ENCODE measurements at regions not wholly inside any gene's neighbourhood (a gene's known extent, or its start where the extent isn't known, plus 50 kb on each side); places are given as distances from the start of the nearest gene placed in this dataset.
"Not testable (repeated sequence)": the region's sequence is repeated elsewhere in the genome, so short reads cannot be mapped to it uniquely, and the experiment has no call there.

- DNase-seq = no peak
Measured at GRCh38 chr20:24418731-24419130, 50.7 kb upstream of the SYNDIG1 start.

GRCh38 chr20:24417485-24417884 is 51.9 kb upstream of the SYNDIG1 start:
- DNase-seq = no peak

GRCh38 chr20:24415444-24415843 is 54.0 kb upstream of the SYNDIG1 start:
- DNase-seq = not testable (repeated sequence)

GRCh38 chr20:24411834-24412216 is 57.6 kb upstream of the SYNDIG1 start:
- no peak for DNase-seq

- peak; percentile 89 for DNase-seq
Measured at GRCh38 chr20:24411003-24411833, 58.2 kb upstream of the SYNDIG1 start.

GRCh38 chr20:24407151-24407550 is 62.3 kb upstream of the SYNDIG1 start:
- no peak for DNase-seq

- no peak for DNase-seq
Measured at GRCh38 chr20:24406750-24407149, 62.7 kb upstream of the SYNDIG1 start.

GRCh38 chr20:24406251-24406650 is 63.2 kb upstream of the SYNDIG1 start:
- DNase-seq = no peak

- no peak for DNase-seq
Measured at GRCh38 chr20:24405810-24406209, 63.6 kb upstream of the SYNDIG1 start.

GRCh38 chr20:24403406-24403805 is 66.0 kb upstream of the SYNDIG1 start:
- no peak for DNase-seq

GRCh38 chr20:24402188-24402587 is 67.2 kb upstream of the SYNDIG1 start:
- peak; percentile 90 for DNase-seq

- no peak for DNase-seq
Measured at GRCh38 chr20:24395151-24395550, 74.3 kb upstream of the SYNDIG1 start.

- no peak for DNase-seq
Measured at GRCh38 chr20:24393903-24394302, 75.5 kb upstream of the SYNDIG1 start.

GRCh38 chr20:24392612-24393011 is 76.8 kb upstream of the SYNDIG1 start:
- DNase-seq = no peak

GRCh38 chr20:24389686-24390085 is 79.7 kb upstream of the SYNDIG1 start:
- no peak for DNase-seq

GRCh38 chr20:24388828-24389380 is 80.5 kb upstream of the SYNDIG1 start:
- DNase-seq = no peak

GRCh38 chr20:24385547-24385946 is 83.9 kb upstream of the SYNDIG1 start:
- no peak for DNase-seq

GRCh38 chr20:24384865-24385264 is 84.6 kb upstream of the SYNDIG1 start:
- DNase-seq = no peak

- peak; percentile 90 for DNase-seq
Measured at GRCh38 chr20:24382743-24383142, 86.7 kb upstream of the SYNDIG1 start.

GRCh38 chr20:24382331-24382730 is 87.1 kb upstream of the SYNDIG1 start:
- peak; percentile 72 for DNase-seq

GRCh38 chr20:24381886-24382285 is 87.5 kb upstream of the SYNDIG1 start:
- DNase-seq = no peak

- peak; percentile 11 for DNase-seq
Measured at GRCh38 chr20:24379484-24379927, 89.9 kb upstream of the SYNDIG1 start.

- DNase-seq = peak; percentile 77
Measured at GRCh38 chr20:24378661-24379483, 90.6 kb upstream of the SYNDIG1 start.

Data from NCI-H1694 treated with DMSO at 0.1 percent for 48 hours (cell line).